Activated T-cell treated with anti-CD3 and anti-CD28 coated beads for 4 hours (primary cell): ENCODE measurements at regions not wholly inside any gene's neighbourhood (a gene's known extent, or its start where the extent isn't known, plus 50 kb on each side); places are given as distances from the start of the nearest gene placed in this dataset.
"Not testable (repeated sequence)": the region's sequence is repeated elsewhere in the genome, so short reads cannot be mapped to it uniquely, and the experiment has no call there.

ENCODE experiments used
- DNase-seq: peaks from one replicate; pipeline ENCODE4 v3.0.0-alpha.2; 2020

DNA sequence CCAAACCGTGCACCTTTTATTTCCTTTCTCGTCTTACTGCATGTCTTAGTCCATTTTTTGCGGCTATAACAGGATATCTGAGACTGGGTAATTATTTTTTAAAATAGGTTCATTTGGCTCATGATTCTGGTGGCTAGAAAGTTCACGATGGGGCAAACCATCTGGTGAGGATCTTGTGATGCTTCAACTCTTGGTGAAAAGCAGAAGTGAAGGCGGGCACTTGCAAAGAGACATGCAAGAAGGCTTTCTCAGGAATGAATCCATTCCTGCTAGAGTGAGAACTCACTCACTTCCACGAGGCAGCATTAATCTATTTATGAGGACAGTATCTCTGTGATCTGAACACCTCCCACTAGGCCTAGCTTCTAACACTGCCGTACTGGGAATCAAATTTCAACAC, 327.1 kb upstream of the RBMS1 start:
- DNase-seq = no peak

DNA sequence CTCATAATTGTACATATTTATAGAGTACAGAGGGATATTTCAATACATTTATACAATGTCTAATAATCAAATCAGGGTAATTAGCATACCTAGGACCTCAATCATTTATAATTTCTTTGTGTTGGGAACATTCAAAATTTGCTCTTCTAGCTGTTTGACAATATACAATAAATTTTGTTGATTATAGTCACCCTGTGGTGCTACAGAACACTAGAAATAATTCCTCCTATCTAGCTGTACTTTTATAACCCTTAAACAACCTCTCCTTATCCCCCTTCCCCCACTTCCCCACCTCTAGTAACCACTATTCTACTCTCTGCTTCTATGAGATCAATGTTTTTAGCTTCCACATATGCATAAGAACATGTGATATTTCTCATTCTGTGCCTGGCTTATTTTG, 328.4 kb upstream of the RBMS1 start:
- DNase-seq = no peak

DNA sequence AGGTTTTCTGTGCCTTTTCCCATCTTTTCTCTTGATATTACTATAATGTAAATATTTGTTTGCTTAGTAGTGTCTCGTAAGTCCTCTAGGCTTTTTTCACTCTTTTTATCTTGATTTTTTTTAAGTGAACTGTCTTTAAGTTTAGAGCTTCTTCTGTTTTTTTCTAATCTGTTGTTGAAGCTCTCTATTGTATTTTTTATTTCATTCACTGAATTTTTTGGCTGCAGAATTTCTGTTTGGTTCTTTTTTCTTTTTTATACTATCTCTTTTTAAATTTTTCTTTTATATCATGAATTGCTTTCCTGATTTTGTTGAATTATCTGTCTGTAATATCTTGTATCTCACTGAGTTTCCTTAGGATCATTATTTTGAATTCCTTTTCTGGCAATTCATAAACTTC, 331.8 kb upstream of the RBMS1 start:
- no peak for DNase-seq

DNA sequence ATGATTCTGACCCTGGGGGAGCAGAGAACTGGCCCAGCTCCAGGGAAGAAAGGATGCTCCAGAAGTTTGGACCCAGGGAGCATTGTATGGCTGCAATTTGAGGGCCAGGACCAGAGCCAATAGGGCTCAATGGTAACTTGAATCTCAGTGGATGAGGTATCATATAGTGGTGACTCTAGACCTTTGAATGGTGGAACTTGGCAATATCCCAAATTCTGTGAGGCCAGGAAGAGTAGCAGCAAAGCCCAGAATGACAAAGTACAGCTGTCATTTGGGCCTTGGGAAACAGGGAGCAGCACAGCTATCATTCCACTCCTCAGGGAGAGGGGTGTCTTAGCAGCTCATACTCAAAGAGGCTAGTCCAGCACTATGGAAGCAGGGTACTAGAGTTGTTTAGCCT, 332.9 kb upstream of the RBMS1 start:
- DNase-seq = no peak

DNA sequence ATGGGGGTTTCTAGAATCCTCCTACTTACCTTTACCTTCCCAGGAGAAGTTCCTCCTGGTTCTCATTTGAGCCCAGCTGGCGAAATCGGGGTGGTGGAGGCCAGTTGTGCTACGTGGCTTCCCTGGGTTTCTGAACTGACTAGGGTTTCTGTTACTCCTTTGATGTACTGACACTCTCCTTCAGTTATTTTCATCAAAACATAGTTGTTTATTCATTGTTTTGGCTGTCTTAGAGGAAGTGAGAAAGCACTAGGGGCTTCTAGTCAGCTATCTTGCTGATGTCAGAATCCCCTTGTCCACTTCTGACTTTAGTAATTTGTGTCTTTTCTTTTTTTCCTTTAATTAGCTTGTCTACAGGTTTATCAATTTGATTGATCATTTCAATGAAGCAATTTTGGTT, 332.2 kb upstream of the TANK start:
- no peak for DNase-seq

DNA sequence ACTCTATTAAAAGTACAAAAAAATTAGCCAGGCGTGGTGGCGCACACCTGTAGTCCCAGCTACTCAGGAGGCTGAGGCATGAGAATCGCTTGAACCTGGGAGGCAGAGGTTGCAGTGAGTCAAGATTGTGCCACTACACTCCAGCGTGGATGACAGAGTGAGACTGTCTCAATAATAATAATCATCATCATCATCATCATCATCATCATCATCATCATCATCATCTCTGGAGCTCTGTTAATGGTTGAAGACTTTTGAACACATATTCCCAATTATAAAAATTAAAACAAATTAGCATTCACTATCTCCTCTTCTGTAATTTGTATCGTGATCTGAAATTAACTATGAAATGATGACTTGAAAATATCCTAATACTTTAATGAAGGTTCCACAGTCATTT, 327.8 kb upstream of the TANK start:
- not testable (repeated sequence) for DNase-seq

DNA sequence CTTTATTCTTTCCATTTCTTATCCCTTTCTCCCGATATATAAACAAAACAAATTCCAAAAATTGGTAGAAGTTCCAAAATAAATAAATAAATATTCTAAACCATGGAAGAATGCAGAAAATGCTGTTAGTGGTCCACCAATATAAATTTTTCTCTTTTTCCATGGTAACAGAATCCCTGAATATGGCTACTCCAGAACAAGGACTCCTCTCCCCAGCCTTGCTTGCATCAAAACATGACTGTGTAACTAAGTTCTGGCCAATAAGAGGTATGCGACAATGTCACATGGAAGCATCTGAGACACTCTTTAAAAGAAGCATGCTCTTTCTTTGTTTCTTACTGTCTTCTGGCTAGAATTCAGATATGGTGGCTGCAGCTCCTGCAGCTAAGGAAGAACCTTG, 325.1 kb upstream of the TANK start:
- DNase-seq = no peak

DNA sequence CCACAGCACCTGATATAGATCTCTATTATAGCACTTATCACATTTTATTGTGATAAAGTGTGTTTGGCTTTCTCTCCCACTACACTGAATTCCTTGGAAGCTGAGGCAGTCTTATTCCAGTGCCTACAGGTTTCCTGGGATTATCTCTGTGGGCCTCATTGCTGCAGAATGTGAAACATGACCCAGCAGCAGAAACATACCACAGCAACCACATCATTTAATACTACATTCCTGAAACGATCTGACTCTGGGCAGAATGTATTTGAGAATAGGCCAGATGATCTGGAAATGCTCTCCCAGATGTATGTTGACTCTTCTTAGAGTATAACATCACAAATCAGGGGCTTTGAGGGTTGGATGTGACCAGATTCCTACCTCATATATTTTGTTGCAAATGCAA, 323.5 kb upstream of the TANK start:
- DNase-seq = no peak

DNA sequence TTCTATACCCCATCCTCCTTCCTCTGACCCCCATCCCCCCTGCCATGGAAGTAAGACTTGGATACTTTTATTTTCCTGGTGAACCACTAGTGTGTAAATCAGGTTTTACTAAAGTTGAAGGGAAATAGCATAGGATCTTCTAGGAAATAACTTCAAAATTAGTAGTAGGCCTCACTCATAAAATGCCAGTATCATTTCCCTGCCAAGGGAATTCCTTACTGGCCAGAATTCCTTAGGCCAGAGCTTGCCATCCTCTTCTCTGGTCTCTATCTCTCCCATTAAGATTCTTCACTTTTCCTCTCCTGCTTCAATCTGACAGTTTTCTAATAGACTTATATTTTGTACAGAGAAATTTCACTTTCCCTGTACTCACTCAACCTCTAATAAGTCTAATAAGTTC, 322.8 kb upstream of the TANK start:
- DNase-seq = no peak

DNA sequence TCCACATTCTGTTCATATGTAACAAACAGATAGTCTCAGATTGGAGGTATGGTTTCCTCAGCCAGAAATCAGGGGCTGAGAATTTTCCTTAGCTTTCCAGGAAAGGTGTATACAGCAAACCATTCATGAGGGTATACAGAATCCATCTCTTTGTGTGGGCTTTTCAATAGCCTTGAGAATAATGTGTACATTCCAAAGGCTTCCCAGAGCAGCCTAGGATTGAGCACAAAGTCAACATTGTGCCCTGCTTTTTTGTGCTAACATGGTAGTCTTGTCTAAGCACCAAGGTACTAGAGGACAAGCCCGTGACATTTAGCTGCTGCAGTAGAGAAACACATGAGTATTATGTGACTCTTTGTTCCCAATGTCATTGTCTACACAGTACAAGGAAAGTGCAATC, 322.1 kb upstream of the TANK start:
- DNase-seq = no peak

DNA sequence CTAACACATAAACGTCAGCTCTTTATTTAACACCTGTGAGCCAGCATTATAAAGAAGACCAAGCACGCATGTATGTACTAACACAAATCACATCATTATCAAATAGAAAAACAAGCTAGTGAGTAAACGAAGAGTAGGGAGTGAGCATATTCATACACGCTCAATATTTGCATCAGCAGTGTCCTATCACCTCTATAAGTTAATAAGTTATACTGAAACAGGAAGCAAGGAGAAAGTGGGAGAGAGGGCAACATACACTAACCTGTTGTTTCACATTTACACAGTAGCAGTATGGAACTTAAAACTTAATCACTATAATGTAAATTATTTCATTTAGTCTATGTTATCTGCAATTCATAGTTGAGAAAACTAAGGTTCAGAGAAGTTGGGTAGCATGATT, 321.5 kb upstream of the TANK start:
- DNase-seq = no peak

DNA sequence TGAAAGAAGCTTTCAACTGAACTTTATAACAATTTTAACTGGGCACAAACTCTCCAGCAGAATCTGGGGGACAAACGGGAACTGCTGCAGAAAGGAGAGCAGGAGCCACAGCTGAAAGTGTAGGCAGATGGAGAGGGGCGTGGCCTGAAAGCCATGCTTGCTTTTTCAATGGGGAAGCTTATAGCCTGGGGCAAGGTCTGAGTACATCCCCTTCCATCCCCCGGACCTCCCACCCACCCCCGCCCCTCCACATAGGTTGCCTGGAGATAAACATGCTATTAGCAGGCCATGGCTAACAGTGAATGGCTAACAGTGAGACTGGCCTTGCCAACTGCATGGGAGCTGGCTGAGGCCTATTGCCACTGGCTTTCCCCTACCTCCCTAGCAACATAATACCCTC, 317.9 kb upstream of the TANK start:
- DNase-seq = no peak

DNA sequence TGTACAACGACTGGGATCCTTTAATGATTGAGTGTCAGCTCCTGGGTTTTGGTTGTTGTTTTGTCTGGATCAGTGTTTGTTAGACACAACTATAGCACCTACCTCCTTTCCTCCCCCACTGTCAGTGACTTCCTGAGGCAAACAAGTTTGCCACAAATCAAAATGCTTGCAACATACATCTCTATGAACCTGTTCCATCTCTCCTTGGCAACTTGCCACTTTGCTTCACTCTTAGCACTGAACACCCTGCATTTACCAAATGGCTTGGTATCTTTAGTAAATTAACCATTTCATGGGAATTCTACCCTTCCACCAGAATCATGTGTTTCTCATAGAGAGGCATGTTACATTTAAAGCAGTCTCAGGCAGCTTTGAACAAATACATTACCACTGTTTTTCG, 301.1 kb upstream of the TANK start:
- no peak for DNase-seq

DNA sequence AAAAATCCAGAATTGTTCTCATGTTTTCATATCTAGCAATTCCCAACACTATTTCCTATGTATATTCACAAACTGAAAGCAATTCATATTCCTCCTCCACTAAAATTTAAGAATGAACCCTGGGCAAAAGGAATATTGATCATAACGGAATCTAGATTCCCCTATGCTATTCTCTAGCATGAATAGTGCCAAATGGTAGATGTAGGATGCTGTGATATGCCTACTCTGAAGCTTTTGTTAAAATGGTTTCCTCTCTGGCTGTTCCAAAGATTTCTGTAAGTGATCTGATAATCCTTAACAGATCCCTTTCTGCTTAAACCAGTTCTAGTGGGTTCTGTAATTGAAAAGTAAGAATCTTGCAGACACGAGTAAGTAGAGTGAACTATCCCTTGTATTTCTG, 298.0 kb upstream of the TANK start:
- DNase-seq = no peak

DNA sequence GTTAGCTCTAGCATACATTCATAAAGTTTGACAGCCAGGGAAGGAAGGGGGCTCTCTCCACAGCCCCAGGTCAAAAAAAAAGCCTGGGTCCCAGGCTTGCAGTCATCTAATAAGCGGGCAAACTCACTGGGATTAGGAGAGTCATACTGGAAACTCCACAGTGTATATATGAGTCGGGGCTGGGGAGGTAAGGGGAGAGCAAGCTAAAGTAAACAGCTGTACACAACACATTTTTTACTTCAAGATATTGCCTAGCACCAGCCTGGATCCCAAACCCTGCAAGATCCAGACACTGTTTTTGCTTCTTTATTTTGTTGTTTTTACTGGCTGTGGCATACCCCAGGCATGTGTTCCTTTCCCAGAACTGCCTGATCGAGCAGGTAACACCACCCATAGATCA, 291.3 kb upstream of the TANK start:
- DNase-seq = no peak

DNA sequence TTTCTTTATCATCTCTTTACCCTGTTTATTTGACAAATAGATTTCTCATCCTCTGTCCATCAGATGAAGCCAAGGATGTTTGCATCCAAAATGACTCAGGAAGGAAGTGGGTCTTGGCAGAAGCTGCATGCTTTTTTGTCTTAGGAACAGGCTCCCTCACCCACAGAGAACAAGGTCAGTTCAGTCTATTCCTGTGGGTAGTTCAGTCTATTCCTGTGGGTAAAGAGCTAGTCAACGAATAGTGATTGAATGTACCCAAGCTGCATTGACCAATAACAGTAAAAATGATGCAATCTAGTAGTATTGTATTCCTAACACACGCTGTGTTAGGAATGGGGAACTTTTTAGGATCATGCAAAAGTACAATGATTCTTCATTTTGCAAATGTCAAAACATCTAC, 290.8 kb upstream of the TANK start:
- DNase-seq = no peak

DNA sequence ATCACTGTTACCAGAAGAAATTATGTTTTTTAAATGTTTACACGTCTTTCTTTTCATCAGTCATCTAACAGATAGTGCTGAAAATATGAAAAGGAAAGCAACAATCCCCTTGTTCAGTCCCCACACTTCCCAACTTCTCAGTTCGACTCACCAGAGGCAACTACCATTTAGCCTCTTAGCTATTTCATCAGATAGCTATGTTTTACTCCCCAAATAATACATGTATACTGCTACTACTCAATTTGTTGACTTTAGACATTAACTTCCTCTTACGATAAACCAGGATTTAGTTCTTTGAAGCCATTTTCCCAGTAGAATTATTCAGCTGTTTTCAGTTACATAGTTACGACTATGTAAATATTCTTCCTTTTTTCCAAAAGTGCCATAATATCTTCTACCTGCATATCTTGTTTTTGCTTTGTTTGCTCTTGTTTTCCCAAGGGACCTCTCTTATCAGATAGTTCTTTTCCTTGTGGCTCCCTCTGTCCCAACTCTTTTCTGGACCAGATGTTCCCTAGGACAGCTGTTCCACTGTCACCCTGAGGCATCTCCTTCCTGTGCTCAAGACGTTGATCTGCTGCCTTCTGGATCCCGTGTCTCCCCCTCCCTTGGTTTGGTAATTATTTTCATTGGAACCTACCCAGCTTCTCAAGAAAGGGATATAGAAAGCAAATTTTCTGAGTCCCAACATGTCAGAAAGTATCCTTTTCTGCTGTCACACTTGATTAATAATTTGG, 289.3 kb upstream of the TANK start:
- no peak for DNase-seq

DNA sequence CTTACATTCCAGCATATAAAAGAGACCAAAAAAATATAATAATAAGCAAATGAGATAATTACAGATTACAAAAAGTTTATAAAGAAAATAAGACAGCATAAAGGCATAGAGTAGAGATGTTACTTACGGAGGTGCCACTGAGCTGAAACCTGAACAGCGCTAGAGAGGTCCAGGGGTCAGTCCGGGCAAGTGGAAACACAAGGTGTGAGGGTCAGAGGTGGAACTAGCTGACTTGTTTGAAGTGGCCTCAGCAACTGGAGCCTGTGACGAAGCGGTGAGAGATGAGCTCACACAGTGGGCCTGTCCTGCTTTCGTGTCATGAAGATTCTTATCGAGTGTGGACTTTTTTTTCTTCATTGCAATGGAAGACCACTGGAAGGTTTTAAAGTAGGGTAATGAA, 288.3 kb upstream of the TANK start:
- no peak for DNase-seq

DNA sequence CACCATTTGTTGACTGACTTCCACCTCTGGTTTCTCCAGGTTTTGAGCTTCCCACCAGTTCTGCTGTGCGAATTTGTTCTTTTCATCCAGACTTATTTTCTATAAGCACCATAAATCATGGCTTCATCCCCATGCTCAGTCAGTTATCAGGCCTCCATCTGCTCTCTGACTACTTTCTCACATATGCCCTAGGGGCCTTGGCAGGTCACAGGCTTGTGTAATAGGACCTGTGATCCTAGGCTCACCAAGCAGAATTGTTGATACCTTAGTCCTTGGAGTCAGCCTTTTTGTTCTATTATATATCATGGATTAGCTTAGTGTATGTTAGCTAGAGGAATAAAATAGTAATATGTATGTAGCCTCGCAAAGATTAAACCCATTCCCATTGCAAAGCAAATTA, 284.2 kb upstream of the TANK start:
- DNase-seq = no peak

DNA sequence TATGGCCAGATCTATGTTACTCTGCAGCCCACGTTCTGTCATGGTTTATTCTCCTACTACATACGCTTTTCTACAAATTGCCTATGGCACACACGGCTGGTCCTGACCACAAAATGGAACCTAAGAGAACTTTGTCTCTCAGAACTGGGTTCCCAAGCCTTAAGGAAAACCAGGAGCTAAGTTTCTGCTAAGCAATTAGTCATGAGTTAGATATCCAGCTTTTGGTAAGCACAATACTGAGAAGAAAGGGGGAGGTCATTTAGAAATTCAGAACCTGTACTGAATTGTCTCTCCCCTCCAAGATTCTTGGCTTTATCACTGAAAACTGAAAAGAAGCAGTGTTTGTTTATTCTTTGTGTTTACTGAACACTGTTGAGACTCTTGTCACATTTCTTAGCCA, 283.5 kb upstream of the TANK start:
- DNase-seq = no peak

DNA sequence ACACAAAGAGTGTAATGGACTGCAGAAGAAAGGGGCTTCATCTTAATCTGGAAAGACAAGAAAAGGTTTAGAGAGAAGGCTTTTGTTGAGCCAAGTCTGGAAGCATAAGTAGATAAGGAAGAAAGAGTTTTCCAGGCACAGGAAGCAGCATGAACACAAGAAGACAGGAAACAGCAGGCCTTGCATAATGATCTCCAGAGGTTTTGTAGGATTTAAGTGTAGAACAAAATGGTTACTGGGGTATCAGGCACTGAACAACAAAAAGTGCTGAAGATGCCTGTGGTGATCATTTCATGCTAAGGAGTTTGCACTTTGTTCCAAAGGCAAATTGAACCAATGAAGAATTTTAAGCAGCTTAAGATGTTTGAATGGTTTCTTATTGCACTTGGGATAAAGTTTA, 281.6 kb upstream of the TANK start:
- DNase-seq = no peak

DNA sequence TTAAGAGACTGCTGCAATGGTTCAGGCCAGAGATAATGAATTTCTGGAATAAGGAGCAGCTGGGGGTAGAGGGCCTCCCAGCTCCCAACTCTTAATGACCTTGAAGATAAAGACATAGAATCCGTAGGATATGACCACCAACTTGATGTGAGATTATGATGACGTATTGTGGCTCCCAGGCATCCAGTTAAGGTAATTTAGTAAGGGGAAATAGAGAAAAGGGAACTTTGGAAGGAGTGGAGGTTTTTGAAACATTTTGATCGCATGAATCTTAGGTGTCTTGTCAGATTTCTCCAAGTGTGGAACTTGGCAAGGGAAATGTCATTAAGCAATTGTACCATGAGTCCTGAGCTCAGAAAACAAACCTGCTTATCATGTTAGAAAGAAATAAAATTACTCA, 277.3 kb upstream of the TANK start:
- no peak for DNase-seq

DNA sequence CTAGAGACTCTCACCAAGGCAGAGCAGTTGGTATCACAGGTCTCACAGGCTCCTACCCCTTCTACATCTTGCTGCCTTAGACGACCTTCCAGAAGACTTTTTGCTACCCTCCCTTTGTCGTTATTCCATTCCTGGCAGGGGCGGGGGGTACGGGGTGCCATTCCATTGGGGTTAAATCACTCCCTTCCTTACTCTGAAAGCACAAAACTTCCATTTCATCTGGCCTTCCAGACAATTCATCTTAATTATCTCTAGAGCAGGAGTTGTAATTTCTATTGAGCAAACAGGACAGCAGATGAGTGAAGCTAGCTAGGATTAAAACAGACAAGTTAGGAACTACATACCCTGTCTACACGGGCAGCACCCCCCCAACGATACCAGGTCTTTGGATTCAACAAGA, 276.2 kb upstream of the TANK start:
- no peak for DNase-seq

DNA sequence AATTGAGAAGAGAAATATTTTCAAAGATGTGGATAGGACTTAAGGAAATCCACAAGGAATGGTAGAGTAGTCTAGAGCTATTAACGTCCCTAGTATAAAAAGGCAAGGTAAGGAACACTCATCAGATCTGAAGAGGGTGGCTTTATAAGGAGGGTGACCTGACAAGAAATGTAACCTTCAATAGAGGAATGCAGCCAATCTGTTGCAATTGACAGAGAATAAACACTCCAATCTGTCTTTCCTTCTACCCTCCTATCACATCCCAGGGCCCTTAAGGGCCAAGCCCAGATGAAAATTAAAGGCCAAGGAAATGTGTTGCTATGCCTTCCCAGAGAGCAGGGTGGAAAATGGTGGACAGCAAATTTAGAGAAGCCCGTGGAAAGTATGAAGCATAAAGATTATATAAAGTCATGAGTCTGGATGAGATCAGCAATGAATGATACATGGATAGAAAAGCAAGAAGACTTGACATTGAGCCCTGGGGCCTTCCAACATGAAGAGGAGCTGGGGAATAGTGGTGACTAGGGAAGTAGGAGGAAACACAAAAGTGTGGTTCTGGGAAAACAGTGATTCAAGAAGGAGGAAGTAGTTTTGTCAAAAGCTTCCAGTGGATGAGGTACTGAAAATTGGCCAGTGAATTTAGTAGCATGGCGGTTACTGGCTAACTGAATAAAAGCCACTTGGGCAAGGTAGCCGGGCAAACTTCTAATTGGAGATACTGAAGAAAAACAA, 270.6 kb upstream of the TANK start:
- no peak for DNase-seq
